OCI-LY3 (cell line): ENCODE measurements at regions not wholly inside any gene's neighbourhood (a gene's known extent, or its start where the extent isn't known, plus 50 kb on each side); places are given as distances from the start of the nearest gene placed in this dataset.

ENCODE experiments used
- EZH2phosphoT487 ChIP-seq: fragments of 200-600 bp; shearing (Covaris generic); IDR thresholded peaks from 2 replicates; pipeline ENCODE4 v1.6.1; 2018; ENCODE audit warnings: antibody characterized with exemption, mixed run types, low read depth
- TF ChIP-seq, protein P1 (sequence below): fragments of 200-600, 300-600 bp; sonication (generic); IDR thresholded peaks from 2 replicates; pipeline ENCODE4 v1.5.1; 2014; ENCODE audit warnings: antibody characterized with exemption, low read length, low read depth

DNA sequence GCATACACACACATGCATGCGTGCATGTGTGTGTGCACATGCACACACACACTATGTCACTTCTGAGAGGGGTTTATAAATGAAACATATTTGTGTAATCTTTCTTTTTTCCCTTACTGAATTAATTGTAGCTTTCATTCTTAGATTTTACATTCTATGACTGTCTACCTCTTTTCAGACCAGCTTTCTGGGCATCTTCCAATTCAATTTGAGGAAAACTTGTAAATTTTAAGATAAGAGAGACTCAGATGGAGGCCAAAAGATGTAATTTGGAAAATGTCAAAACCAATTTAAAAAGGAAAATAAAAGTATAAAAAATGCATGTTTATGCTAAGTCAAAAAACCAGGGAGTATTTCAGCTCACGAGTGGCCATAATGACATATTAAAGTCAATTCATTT, 594.5 kb downstream of the OLFM4 start:
- TF ChIP-seq, protein P1, sequence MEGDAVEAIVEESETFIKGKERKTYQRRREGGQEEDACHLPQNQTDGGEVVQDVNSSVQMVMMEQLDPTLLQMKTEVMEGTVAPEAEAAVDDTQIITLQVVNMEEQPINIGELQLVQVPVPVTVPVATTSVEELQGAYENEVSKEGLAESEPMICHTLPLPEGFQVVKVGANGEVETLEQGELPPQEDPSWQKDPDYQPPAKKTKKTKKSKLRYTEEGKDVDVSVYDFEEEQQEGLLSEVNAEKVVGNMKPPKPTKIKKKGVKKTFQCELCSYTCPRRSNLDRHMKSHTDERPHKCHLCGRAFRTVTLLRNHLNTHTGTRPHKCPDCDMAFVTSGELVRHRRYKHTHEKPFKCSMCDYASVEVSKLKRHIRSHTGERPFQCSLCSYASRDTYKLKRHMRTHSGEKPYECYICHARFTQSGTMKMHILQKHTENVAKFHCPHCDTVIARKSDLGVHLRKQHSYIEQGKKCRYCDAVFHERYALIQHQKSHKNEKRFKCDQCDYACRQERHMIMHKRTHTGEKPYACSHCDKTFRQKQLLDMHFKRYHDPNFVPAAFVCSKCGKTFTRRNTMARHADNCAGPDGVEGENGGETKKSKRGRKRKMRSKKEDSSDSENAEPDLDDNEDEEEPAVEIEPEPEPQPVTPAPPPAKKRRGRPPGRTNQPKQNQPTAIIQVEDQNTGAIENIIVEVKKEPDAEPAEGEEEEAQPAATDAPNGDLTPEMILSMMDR, result no peak
- no peak for TF ChIP-seq EZH2phosphoT487
